ENCODE measurements at regions not wholly inside any gene's neighbourhood (a gene's known extent, or its start where the extent isn't known, plus 50 kb on each side); places are given as distances from the start of the nearest gene placed in this dataset.
"Not testable (repeated sequence)": the region's sequence is repeated elsewhere in the genome, so short reads cannot be mapped to it uniquely, and the experiment has no call there.

DNA sequence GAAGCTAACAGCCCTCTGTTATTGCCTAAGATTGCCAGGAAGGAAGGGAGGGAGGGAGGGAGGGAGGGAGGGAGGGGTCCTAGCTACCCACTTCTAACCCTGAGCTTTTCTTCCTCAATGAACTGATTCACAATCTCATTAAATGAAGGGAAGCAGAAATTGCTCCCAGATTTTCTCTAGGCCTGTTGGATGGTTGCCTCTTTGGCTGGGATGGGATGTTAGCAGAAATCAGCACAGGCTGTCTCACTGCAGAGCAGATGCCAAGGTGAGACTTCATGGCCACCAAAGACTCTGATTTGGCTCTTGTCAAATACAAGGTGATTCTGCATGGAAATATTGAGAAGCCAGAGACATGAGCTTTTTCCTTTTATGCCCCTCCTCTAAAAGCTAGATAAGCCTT is 578.6 kb downstream of the ACTL7B start:
- DNase-seq (ENCODE audit: low spot score) = no peak

DNA sequence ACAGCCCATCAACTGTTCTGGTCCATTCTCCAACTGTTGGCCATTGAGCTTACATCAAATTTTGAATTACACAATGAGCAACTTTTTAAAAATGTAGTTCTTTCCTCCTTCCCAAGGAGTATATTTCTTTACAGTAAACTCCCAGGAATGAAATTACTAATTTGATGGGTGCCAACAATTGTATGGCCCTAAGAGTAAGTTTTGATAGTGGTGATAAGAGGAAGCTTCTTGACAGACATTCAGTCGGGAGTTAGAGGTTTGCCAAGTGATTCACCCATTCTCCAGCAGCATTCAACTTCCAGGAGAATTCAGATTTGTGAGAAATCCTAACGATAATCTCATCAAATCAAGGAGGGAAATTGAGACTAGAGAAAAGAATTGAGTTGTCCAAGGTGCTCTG is 579.9 kb downstream of the ACTL7B start:
- DNase-seq (ENCODE audit: low spot score) = no peak

- no peak for DNase-seq (ENCODE audit: low spot score)
These were observed 580.8 kb downstream of the ACTL7B start for GRCh38 chr9:108274971-108275370.

DNA sequence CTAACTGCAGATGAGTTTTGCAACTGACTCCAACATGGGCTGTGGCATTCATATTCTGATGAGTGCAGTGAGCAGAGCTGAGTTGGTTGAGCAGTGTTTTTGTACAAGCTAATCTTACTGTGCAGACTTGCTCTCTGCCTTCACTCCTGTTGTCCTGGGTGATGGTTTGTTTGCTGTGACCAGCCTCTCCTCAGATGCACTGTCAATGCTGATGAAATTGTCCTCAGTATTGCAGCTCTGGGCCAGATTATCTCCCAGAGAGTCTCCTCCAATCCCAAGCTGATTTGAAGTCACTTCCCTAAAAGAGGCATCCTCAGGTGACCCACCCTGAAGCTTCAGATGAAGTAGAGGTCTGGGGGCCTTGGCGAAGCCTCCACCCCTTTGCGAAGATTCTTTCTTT is 581.8 kb downstream of the ACTL7B start:
- DNase-seq (ENCODE audit: low spot score) = no peak

DNA sequence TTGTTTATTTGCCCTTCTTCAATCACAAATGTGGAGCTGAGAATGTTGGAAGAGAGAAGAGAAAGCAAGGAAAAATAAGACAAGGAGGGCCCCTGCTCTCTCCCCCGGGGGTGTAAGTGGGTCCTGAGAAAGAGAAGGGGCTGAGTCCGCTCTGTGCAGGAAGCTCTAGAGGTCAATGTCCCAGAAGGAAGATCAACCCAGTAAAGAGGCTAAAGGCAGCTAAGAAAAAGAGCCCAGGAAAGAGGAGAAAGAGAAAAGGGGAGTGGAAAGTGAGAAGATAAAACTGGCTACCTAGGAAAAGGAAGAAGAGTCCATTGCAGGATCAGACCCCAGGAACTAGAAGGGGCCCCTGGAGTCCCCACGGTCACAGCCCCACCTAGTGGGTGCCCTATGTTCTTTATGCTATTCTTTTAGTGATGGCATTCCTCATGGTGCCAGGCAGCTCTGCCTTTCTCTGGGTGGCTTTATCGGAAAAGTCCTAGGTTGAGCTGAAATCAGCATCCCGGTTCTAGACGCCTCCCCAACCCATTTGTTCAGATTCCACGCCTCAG is 583.4 kb downstream of the ACTL7B start:
- DNase-seq (ENCODE audit: low spot score) = no peak

- no peak for DNase-seq (ENCODE audit: low spot score)
These were observed 584.0 kb downstream of the ACTL7B start for GRCh38 chr9:108271646-108272348.

GRCh38 chr9:108271236-108271635 is 584.5 kb downstream of the ACTL7B start:
- DNase-seq (ENCODE audit: low spot score) = no peak

DNA sequence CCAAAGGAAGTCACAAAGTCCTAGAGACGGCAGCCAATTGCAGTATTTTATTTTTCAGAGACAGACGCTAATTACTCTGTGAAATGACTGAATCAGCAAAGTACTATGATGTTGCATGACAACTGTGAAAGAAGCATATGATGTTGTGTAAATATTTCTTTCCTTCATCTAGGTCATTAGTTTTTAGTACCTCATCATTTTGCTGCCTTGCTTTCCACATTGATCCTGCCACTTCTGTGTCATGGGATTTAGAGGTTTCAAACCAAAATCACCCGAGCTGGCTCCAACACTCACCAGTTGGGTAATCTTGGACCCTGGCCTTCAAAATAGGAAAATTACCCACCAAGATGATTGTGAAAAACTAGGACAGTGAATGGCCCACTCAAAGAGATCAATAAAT is 585.2 kb downstream of the ACTL7B start:
- DNase-seq (ENCODE audit: low spot score) = no peak

DNA sequence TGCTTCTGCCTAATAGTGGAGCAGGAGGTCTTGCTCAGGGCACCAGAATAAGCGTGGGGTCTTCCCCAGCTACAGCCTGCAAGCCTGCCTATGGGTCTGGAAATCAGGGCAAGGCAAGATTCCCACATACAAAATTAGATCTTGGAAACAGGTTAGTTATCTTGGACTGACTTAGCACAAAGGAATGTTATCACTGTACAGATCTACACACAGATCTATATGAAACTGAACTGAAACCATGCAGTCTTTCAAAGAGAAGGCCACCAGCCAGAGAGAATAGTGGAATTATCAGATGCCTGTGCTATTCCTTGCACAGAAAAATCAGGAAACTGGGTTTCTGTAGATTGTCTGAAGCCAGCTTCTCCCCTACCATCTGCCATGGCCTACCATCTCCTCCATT is 585.7 kb downstream of the ACTL7B start:
- no peak for DNase-seq (ENCODE audit: low spot score)

DNA sequence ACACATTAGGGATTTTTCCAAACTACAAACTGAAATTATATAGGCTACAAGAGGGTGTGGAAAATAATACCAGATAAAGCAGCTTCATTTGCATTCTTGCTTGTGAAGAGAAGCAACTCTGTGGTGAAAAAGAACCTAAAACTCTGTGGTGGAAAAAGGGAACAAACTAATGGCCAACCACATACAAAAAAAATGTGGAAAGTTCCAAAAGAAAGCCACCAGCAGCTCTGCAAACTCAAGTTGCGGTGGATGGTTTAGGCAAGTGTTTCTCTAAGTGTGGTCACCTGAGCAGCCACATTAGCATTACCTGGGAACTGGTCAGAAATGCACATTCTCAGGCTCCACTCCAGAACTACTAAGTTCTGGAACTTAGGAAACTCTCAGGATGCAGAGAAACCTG is 586.4 kb downstream of the ACTL7B start:
- no peak for DNase-seq (ENCODE audit: low spot score)

DNA sequence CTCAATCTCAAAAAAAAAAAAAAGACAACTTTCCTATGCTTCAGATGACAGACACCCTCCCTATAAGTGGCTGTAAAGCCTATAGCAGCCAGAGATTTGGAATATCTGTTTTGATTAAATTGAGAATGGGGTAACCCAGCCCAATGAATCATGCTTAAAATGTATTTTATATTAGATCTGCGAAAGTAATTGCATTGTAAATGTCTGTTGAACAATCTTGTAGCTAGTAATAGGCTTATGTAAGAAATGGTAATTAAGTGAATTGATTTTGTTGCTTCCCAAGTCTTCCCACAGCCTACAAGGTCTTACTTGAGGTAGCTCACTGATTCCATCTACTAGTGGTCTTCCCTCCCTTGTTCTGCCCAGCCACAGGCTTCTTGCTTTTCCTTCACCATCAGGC is 590.7 kb downstream of the ACTL7B start:
- DNase-seq (ENCODE audit: low spot score) = no peak

DNA sequence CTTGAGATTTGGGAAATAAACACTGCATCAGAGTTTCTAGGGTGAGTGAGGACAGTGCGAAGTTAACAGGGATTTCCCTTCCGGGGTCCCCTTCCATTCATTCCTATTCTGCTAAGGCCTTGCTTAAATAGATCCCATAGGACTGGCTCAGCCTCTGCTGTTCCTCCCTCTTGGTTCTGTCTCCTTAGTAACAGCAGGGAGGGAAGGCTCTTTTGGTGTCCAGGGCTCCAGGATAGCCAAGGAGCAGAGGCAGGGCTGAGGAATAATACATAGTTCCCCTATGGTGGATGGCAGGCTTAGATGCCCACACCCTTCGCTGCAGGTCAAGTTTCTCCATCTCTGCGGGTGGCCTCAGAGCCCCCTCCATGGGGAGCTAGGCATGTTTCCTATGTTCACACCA is 591.7 kb downstream of the ACTL7B start:
- no peak for DNase-seq (ENCODE audit: low spot score)

DNA sequence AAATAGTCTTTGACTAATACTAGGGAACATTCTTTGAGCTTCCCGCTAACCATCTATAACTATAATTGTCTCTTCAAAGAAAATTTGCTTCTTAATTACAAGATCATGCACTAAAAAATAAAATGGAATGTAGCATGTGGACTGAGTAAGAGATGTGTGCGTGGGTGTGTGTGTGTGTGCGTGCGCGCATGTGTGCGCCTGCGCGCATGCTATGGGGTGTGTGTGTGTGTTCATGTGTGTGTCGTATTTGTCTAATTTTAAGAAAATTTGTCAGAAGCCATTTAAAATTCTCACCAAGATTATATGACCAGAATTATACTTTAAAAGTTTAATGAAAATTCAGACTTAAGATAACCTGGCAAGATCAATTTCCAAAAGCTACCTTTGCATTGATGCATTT is 593.0 kb downstream of the ACTL7B start:
- no peak for DNase-seq (ENCODE audit: low spot score)

DNA sequence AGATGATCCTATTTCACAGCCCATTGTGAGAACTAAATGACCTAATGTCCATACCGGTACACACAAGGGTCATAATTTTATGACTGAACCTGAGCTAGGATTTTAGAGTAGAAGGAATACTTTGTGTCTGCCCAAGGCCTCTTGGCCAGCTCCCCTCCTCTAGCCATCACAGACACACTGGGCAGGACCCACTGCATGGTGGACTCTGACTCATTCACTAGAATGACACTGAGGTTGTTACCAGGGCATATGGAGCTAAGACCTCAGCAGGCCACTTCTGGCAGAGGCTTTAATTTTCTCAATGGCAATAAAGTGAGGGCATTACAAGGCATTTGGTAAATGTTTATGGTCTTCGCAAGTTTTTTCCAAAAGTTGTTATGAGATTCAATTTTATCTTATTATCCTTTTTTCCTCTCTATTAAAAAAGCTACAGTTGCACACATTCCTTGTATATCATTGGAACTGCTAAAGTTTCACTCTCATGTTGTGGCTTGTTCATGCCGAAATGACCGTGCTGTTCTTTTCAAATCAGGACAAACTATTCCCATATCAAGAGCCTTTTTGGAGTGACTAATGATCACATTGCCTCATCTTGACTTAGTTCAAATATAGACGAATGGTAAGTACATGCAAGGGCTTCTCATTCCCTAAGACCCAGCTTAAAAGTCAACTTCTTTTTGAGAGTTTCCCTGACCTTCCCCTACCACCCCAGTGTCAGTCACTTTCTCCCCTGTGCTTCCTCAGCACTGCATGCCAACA is 595.7 kb downstream of the ACTL7B start:
- no peak for DNase-seq (ENCODE audit: low spot score)

DNA sequence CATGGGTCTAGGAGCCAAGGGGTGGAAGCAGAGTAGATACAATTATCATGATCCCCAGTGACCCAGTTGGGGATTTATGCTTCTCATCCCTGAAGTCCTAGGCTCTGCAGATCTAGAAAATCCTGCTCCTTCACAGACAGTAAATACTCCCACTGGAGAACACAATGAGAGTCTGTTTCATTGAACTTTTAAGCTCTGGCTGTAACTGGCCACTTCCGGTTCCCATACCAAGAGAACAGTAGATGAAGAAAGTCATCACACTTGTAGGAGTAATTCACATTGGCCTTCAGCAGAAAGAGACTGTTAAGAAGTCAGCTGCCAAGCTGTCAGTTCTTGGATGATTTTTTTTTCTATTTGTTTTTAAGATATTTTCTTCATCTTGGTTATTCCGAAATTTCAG is 597.1 kb downstream of the ACTL7B start:
- no peak for DNase-seq (ENCODE audit: low spot score)

DNA sequence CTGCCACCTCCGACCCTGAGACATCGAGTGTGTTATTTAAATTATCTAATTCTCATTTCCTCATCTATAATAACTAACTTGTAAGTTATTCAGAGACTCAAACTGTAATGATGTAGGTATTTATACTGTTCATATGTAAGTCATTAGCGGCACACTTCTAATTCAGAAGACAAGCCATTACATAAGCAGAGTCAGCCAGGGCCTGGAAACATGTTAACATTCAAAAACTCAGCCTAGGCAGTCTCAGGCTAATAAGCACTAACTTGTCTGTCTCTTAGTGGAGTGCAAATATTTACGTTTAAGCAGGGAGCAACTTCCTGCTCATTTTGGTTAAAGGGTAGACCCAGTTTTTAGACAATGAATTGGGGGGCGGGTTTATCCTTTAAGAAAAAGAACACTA is 598.4 kb downstream of the ACTL7B start:
- no peak for DNase-seq (ENCODE audit: low spot score)

GRCh38 chr9:108254236-108254635 is 601.5 kb downstream of the ACTL7B start:
- no peak for DNase-seq (ENCODE audit: low spot score)

DNA sequence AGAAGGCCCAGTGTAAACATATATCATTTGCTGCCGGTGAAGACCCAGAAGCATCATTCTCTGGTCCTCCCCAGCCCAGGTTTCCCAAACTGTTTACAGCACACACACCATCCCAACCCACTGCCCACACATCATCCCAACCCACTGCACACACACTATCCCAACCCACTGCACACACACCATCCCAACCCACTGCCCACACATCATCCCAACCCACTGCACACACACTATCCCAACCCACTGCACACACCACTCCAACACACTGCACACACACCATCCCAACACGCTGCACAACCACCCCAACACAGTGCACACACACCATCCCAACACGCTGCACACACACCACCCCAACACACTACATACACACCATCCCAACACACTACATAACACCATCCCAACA is 608.4 kb downstream of the ACTL7B start:
- not testable (repeated sequence) for DNase-seq (ENCODE audit: low spot score)

DNA sequence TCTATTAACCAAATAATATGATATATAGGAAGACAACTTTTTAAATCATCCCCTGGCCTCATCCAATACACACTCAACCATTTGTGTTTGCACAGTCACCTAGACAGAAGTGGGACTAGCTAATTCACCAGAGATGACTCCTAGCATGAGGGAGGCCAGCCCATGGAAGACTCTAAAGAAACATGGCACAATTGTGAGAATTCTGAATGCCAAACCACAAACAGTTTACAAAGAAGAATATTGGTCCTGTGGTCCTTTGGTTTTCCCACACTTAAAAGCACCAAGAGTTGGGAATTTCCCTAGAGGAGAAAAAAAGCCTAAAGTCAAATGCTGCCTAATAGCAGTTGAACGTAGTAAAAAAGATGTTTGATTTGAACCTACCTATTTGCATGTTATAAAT is 609.9 kb downstream of the ACTL7B start:
- DNase-seq (ENCODE audit: low spot score) = no peak

- DNase-seq (ENCODE audit: low spot score) = no peak
These were observed 610.5 kb downstream of the ACTL7B start for GRCh38 chr9:108245331-108245730.

DNA sequence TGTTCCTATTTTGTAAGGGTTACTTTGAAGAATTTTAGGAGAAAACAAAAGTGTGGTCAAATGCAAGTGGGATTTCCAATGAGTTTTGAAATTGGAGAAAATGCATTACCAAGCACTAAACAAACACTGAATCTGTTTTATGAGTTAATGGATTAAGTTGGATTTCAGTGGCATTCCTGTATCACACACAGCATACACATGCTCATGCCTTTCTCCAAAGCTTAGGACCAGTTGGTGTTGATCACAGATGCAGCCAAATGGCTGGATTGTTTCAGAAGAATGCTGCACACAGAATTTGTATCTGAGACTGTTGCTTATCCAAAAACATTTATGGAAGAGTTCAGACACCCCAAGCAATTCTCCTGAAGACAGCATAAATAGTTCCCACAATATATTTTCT is 611.1 kb downstream of the ACTL7B start:
- DNase-seq (ENCODE audit: low spot score) = no peak

- DNase-seq (ENCODE audit: low spot score) = no peak
These were observed 614.3 kb downstream of the ACTL7B start for GRCh38 chr9:108241384-108242073.
